B cell (primary cell): ENCODE measurements at regions not wholly inside any gene's neighbourhood (a gene's known extent, or its start where the extent isn't known, plus 50 kb on each side); places are given as distances from the start of the nearest gene placed in this dataset.

Experiments
- CTCF ChIP-seq: fragments of 200-600 bp; IDR thresholded peaks from one replicate; pipeline ENCODE4 v1.8.0; 2022; ENCODE audit warnings: antibody characterized with exemption, mild to moderate bottlenecking
- EZH2 ChIP-seq: IDR thresholded peaks from 2 replicates; pipeline ENCODE4 v1.6.1; 2012; ENCODE audit warnings: borderline replicate concordance, low read depth, mild to moderate bottlenecking, moderate library complexity, low read length; ENCODE audit not compliant: insufficient read depth, poor library complexity, severe bottlenecking

GRCh38 chr18:78304192-78305164 lies 675.1 kb upstream of the SALL3 start:
- TF ChIP-seq CTCF, result no peak
- no peak for TF ChIP-seq EZH2
